GM19468 (cell line): ENCODE measurements at regions not wholly inside any gene's neighbourhood (a gene's known extent, or its start where the extent isn't known, plus 50 kb on each side); places are given as distances from the start of the nearest gene placed in this dataset.
"Not testable (repeated sequence)": the region's sequence is repeated elsewhere in the genome, so short reads cannot be mapped to it uniquely, and the experiment has no call there.

Experiments used
- ATAC-seq: cut with Tn5 transposase; IDR thresholded peaks from one replicate; pipeline ENCODE4 v1.9.1; 2021; ENCODE audit warnings: mild to moderate bottlenecking, moderate library complexity, moderate number of reproducible peaks; ENCODE audit not compliant: unreplicated experiment; ENCODE audit errors: extremely low read depth

DNA sequence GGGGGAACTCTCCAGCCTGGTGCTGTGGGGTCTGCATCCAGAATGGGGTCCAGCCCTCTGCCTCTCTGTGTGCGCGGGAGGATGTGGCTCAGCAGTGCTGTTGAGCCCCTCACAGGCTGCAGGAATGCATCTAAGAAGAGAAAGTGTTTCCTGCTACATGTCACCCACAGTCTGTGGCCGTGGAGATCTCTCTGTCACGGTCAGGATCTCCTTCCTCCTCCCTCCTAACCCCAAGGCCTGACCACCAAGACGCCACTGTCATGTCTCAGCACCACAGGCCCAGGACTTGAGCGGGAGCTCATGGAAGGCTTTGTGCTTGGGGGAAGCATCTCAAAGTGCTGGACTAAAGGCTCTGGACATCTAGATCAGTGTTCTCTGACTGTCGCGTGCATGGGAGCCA, 90.1 kb downstream of the SREK1 start:
- ATAC-seq: no peak

- no peak for ATAC-seq
These were observed 94.3 kb downstream of the SREK1 start for GRCh38 chr5:66238435-66238834.

- no peak for ATAC-seq
These were observed 94.9 kb downstream of the SREK1 start for GRCh38 chr5:66239034-66239433.

DNA sequence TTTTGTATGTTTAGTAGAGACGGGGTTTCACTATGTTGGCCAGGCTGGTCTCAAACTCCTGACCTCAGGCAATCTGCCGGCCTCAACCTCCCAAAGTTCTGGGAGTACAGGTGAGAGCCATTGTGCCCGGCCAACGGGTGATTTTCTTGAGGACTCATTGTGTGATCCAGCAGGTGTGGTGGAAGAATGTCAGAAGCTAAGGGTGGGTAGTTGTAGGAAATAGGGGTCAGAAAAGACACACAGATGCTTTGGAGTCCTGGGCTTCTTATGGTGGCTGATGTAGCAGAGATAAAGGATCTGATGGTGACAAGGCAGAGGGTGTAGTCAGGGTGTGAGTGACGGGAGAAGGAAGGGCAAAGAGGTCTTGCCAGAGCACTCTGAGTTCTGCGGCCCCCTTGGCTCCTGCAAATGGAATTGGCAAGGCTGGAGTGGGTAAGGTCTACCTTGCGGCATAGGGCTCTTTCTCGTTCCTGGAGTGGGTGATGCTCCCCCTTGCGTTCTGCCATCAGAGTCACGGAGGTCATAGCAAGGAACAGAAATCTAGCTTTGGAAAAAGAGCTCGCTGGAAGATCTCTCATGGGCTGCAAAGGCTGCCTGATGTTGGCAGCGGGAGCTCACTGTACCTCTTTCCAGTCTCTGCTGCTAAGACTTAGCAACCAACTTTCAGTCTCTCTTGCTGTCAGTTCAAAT, 97.2 kb downstream of the SREK1 start:
- no peak for ATAC-seq

DNA sequence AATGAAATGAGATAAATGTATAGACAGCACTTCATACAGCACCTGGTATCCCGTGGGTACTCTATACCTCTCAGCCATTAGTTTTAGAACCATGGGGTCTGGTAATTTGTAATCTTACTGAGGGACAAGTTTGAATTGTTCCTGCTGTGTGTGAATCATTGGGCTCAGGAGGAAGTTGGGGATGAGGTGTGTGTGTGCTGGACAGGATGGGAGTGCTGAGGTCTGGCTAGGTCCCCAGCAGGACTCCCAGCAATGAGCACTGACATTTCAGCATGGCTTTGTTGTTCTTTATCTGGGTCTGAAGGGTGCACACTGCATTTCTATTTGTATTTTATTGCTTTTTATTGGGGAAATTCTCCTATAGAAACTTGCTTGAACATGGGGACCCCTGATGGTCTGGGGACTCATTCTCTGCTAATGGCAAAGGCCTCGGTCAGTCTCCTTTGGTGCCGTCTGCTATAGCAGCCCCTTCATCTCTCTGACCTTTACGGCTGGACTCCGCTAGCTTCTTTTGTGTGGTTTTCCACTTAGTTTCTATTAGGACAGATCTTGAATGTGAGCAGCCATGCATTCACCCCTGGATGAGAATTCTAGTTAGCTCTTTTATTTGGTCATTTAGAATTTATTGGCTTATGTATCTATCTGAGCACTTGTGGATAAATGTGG, 98.1 kb downstream of the SREK1 start:
- ATAC-seq: no peak

GRCh38 chr5:66246608-66247007, 102.5 kb downstream of the SREK1 start:
- ATAC-seq: no peak

DNA sequence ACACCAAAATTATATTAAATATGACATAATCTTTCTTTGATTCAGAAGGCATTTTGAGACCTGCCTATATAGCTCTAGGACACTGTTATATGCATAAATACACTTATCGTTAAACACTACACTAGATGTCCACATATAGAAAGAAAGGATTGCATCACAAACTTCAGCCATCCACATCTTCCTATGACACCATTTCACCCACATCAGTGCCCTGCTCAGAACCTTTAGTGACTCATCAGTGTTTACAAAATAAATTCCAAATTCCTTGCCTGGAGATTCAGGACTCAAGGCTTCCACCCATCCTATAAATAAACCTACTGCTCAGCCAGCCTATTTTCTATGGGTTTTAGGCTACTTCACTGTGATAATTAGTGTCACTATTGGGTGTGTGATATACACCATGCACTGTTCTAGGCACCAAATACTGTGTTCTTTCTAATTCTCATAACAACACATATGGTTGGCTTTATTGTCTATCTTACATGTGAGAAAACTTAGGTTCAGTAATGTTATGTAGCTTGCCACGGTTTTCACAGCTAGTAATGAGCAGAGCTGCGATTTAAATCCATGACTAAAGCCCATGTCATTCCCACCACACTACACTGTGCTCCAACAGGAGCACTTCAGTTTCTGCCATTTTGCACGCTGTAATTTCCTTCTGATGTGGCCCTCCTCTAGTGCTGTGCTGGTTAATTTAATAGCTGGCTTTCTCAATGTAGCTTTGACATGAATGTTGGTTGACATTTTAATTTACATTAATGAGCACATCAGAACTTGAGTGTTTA, 103.3 kb downstream of the SREK1 start:
- ATAC-seq: no peak

DNA sequence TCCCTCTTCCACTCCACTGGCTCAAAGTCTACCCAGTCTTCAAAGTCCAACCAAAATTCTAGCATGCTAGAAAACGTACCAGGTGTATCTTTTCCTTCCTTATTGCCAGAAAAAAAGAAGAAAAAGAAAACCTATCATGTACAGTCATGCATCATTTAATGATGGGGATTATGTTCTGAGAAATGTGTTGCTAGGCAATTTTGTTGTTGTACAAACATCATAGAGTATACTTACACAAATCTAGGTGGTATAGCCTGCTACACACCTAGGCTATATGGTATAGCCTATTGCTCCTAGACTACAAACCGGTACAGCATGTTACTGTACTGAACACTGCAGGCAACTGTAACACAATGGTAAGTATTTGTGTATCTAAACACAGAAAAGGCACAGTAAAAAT, 104.8 kb downstream of the SREK1 start:
- ATAC-seq: no peak

GRCh38 chr5:66249920-66250319, 105.8 kb downstream of the SREK1 start:
- ATAC-seq: no peak

DNA sequence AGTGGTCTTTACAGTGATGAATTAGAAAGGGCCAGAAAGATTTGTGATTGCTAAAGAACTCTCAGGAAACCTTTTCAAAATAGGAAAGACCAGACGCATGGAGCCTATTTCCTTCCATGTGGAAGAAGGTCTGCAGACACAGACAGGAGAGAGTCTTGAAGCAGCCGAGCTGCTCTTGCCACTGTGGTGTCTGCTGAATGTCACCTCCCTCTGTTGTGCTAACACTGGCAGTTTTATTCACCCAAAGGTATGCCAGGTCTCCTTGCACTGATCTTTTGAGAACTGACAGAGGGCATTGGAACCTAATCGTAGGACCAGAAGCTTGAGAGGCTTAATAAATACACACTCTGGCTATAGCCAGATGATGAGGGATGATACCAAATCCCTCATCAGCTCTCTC, 108.7 kb downstream of the SREK1 start:
- ATAC-seq: no peak

DNA sequence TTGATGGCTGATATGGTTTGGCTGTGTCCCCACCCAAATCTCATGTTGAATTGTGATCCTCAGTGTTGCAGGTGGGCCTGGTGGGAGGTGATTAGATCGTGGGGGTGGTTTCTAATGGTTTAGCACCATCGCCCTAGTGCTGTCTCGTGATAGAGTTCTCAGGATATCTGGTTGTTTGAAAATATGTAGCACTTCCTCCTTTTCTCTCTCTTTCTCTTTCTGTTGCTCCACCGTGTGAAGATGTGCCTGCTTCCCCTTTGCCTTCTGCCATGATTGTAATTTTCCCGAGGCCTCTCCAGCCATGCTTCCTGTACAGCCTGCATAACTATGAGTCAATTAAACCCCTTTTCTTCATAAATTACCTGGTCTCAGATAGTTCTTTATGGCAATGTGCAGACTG, 111.6 kb downstream of the SREK1 start:
- ATAC-seq: no peak

DNA sequence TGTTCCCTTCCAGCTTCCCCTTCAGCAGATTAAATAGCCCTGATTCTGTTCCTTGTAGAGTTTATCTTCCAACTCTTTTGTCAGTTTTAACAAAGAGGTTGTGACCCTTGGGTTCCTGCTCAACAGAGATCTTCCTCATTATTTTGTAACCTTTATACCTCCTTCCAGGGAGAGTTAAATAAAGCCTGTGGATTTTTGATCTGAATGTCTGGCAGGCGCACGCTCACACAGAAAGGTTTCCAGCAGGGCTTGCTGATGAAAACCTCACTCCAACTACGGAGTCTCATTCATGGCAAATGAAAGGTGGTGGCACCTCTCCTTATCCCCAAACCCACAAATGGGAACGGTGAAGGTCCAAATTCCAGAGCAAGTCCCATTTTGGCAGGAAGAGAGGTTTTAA, 129.0 kb downstream of the SREK1 start:
- ATAC-seq: no peak

GRCh38 chr5:66276986-66277385, 132.9 kb downstream of the SREK1 start:
- no peak for ATAC-seq

DNA sequence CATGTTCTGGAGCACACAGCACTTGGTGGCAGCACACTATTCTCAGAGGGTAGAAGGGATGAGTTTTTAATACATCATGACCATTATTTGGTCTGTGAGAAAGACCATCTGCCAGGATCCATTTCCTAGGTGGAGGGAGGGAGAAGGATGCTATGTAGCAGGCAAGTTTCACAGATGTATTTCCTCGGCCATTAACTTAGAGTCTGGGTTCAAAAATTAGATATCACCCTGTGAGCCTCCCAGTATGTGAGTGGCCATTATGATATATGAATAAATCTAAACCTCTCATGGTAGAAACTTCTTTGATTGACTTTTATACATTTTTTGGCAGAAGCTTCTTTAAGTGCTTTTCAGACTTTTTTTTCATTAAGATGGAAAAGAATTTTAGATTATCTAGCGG, 133.9 kb downstream of the SREK1 start:
- ATAC-seq: no peak

- no peak for ATAC-seq
These were observed 137.2 kb downstream of the SREK1 start for GRCh38 chr5:66281294-66281693.

GRCh38 chr5:66284588-66285342, 140.7 kb downstream of the SREK1 start:
- no peak for ATAC-seq

DNA sequence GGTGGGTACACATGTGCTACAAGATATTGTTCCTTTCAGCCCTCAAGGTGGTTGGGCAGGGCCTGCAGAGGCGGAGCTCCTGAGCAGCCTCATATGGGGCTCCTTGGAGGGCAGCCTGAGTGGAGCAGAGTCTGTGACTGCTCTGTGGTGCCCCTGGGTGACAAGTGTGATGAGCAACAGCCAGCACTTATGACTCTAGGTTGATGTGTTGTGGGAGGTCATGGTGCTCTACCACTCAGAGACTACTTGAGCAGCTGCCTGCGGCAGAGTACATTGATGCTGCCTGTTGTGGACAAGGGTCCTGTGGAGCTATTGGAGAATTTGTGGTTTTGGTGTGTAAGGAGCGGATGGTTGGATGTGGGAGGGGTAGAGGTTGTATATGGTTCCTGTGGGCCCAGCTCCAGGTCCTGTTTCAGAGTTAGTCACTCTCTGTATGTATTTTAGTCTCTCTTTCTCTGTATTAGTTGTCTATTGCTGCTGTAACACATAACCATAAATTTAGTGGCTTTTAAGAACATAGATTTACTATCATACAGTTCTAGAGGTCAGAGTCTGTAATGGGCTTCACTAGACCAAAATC, 141.3 kb downstream of the SREK1 start:
- no peak for ATAC-seq

DNA sequence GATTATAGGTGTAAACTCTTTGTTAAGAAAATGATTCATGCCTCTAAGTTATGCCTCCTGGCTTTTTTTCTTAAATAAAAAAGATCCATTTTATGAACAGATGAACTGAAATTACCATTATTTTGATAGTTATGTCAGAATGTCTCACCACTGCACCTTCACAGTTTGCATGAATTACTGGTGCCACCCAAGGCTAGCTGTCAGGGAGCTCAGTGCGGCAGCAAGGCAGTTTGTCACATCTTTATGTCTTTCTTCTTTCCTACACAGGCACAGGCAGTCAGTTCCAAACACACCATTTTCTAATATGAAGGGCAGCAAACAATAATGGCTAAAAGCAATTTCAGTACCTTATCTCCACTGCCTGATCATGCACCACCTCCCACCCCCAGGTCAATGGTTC, 147.7 kb downstream of the SREK1 start:
- ATAC-seq: no peak

DNA sequence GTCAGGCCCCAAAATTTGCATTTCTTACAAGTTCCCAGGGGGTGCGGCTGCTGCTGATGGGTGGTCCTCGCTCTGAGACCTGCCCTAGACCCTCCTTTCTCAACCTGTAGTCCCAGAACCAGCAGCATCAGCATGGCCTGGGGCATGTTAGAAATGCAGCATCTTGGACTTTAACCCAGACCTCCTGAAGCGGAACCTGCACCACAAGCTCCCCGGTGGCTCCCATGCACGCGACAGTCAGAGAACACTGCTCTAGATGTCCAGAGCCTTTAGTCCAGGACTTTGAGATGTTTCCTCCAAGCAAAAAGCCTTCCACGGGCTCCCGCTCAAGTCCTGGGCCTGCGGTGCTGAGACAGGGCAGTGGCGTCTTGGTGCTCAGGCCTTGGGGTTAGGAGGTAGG, 149.8 kb downstream of the SREK1 start:
- ATAC-seq: not testable (repeated sequence)

GRCh38 chr5:66299463-66299862, 155.4 kb downstream of the SREK1 start:
- no peak for ATAC-seq
